Nephron progenitor cell (in vitro differentiated cells): ENCODE measurements at regions not wholly inside any gene's neighbourhood (a gene's known extent, or its start where the extent isn't known, plus 50 kb on each side); places are given as distances from the start of the nearest gene placed in this dataset.
"Not testable (repeated sequence)": the region's sequence is repeated elsewhere in the genome, so short reads cannot be mapped to it uniquely, and the experiment has no call there.

Experiments
- DNase-seq: peaks from one replicate; pipeline ENCODE4 v3.0.0; 2021
- H3K27ac Mint-ChIP-seq: 2 replicates; pipeline ENCODE4 v1.8.0; 2021; ENCODE audit warnings: mild to moderate bottlenecking, moderate library complexity, mixed read lengths
- H3K27me3 Mint-ChIP-seq: 2 replicates; pipeline ENCODE4 v1.8.0; 2021; ENCODE audit warnings: mild to moderate bottlenecking, low read depth, mixed read lengths; ENCODE audit not compliant: poor library complexity
- H3K36me3 Mint-ChIP-seq: 2 replicates; pipeline ENCODE4 v1.8.0; 2021; ENCODE audit warnings: low read depth, mixed read lengths
- H3K4me1 Mint-ChIP-seq: 2 replicates; pipeline ENCODE4 v1.8.0; 2021; ENCODE audit warnings: mixed read lengths
- H3K4me3 Mint-ChIP-seq: 2 replicates; pipeline ENCODE4 v1.8.0; 2021; ENCODE audit warnings: mild to moderate bottlenecking, moderate library complexity, mixed read lengths
- H3K9me3 Mint-ChIP-seq: 2 replicates; pipeline ENCODE4 v1.8.0; 2021; ENCODE audit warnings: mild to moderate bottlenecking, moderate library complexity, mixed read lengths
- CTCF ChIP-seq: fragments of 200-600 bp; sonication (generic); IDR thresholded peaks from 2 replicates; pipeline ENCODE4 v1.5.0; 2021; ENCODE audit warnings: antibody characterized with exemption

- Mint-ChIP-seq H3K27ac (no peak overlapping the region), H3K4me1 (peaks cover 27% of the 10 kb centered on the region), H3K27me3 (peaks cover 2% of the 10 kb centered on the region), H3K36me3 (no peaks in the 10 kb centered on the region), H3K9me3 (no peaks in the 10 kb centered on the region), H3K4me3 (no peak overlapping the region)
- no peak for DNase-seq
- no peak for TF ChIP-seq CTCF
These were observed 111.3 kb downstream of the OR2B2 start for GRCh38 chr6:27800731-27801373.

GRCh38 chr6:27797960-27798359, 114.2 kb downstream of the OR2B2 start:
- Mint-ChIP-seq H3K27ac (no peak overlapping the region), H3K27me3 (peaks cover 2% of the 10 kb centered on the region), H3K4me3 (no peak overlapping the region), H3K9me3 (no peaks in the 10 kb centered on the region), H3K36me3 (no peaks in the 10 kb centered on the region), H3K4me1 (peaks cover 48% of the 10 kb centered on the region)
- no peak for TF ChIP-seq CTCF
- DNase-seq, result no peak

GRCh38 chr6:27796736-27797481, 115.3 kb downstream of the OR2B2 start:
- not testable (repeated sequence) for H3K27ac Mint-ChIP-seq, DNase-seq, H3K36me3 Mint-ChIP-seq, H3K9me3 Mint-ChIP-seq, H3K4me3 Mint-ChIP-seq, H3K27me3 Mint-ChIP-seq
- H3K4me1 Mint-ChIP-seq, result peaks cover 52% of the 10 kb centered on the region

GRCh38 chr6:27795697-27796494, 116.3 kb downstream of the OR2B2 start:
- no peak overlapping the region for H3K27ac Mint-ChIP-seq
- H3K4me3 Mint-ChIP-seq, result peak overlapping the region; percentile 14
- TF ChIP-seq CTCF, result peak; percentile 82
- DNase-seq, result peak; percentile 55
- peaks cover 6% of the 10 kb centered on the region for H3K27me3 Mint-ChIP-seq
- no peaks in the 10 kb centered on the region for H3K36me3 Mint-ChIP-seq
- H3K9me3 Mint-ChIP-seq, result no peaks in the 10 kb centered on the region
- H3K4me1 Mint-ChIP-seq, result peaks cover 49% of the 10 kb centered on the region

GRCh38 chr6:27791182-27791943, 120.8 kb downstream of the OR2B2 start:
- H3K36me3 Mint-ChIP-seq, result no peaks in the 10 kb centered on the region
- H3K4me1 Mint-ChIP-seq, result peaks cover 45% of the 10 kb centered on the region
- H3K4me3 Mint-ChIP-seq, result peak overlapping the region; percentile 92
- peaks cover 3% of the 10 kb centered on the region for H3K27me3 Mint-ChIP-seq
- peak overlapping the region; percentile 94 for H3K27ac Mint-ChIP-seq
- no peaks in the 10 kb centered on the region for H3K9me3 Mint-ChIP-seq
- DNase-seq, result peak; percentile 45
- no peak for TF ChIP-seq CTCF

- not testable (repeated sequence) for DNase-seq, H3K27me3 Mint-ChIP-seq, H3K27ac Mint-ChIP-seq, H3K9me3 Mint-ChIP-seq, H3K4me3 Mint-ChIP-seq, H3K36me3 Mint-ChIP-seq
- peaks cover 24% of the 10 kb centered on the region for H3K4me1 Mint-ChIP-seq
These were observed 123.8 kb downstream of the OR2B2 start for GRCh38 chr6:27788376-27788775.
